ENCODE measurements at regions not wholly inside any gene's neighbourhood (a gene's known extent, or its start where the extent isn't known, plus 50 kb on each side); places are given as distances from the start of the nearest gene placed in this dataset.

- TF ChIP-seq SIN3A (IDR thresholded peaks at IDR 0.05; ENCODE audit: borderline replicate concordance, insufficient read depth, low read length) (no peak), POLR2AphosphoS5 (IDR thresholded peaks at IDR 0.05; ENCODE audit: low read depth, low read length) (no peak), TAF1 (IDR thresholded peaks at IDR 0.05; ENCODE audit: borderline replicate concordance, insufficient read depth, low read length) (no peak), REST (IDR thresholded peaks at IDR 0.05; ENCODE audit: insufficient read depth in 1 of 2, low read depth in 2 of 2, low read length in 2 of 2) (no peak)
Observed at GRCh38 chr5:60196385-60197113, 303.0 kb upstream of the PDE4D start.
